MM.1S (cell line): ENCODE measurements at regions not wholly inside any gene's neighbourhood (a gene's known extent, or its start where the extent isn't known, plus 50 kb on each side); places are given as distances from the start of the nearest gene placed in this dataset.

Experiments
- DNase-seq: peaks from one replicate; pipeline ENCODE4 v3.0.0-alpha.2; 2015
- H2AFZ ChIP-seq: fragments of 300-600 bp; sonication (generic); 2 replicates; pipeline ENCODE4 v1.6.0; 2016; ENCODE audit warnings: antibody characterized with exemption, low read length
- H3F3A ChIP-seq: fragments of 300-600 bp; sonication (generic); 2 replicates; pipeline ENCODE4 v1.6.1; 2016; ENCODE audit warnings: mild to moderate bottlenecking, antibody characterized with exemption, low read length, moderate library complexity, mixed read lengths; ENCODE audit not compliant: insufficient read depth
- H3K27ac ChIP-seq: fragments of 300-600 bp; sonication (generic); 2 replicates; pipeline ENCODE4 v1.5.1; 2016; ENCODE audit warnings: mild to moderate bottlenecking, low read length
- H3K27me3 ChIP-seq: fragments of 300-600 bp; sonication (generic); replicated peaks from 2 replicates; pipeline ENCODE4 v1.6.0; 2016; ENCODE audit warnings: low read length; ENCODE audit not compliant: insufficient read depth
- H3K36me3 ChIP-seq: fragments of 300-600 bp; sonication (generic); replicated peaks from 2 replicates; pipeline ENCODE4 v1.6.1; 2016; ENCODE audit warnings: mild to moderate bottlenecking, low read length, mixed read lengths; ENCODE audit not compliant: insufficient read depth
- H3K4me1 ChIP-seq: fragments of 300-600 bp; sonication (generic); 2 replicates; pipeline ENCODE4 v1.6.1; 2016; ENCODE audit warnings: low read length, mixed read lengths
- H3K4me2 ChIP-seq: fragments of 300-600 bp; sonication (generic); 2 replicates; pipeline ENCODE4 v1.6.0; 2016; ENCODE audit warnings: low read depth, low read length
- H3K4me3 ChIP-seq: fragments of 300-600 bp; sonication (generic); 2 replicates; pipeline ENCODE4 v1.5.1; 2016; ENCODE audit warnings: low read length, mixed read lengths
- H3K79me2 ChIP-seq: fragments of 300-600 bp; sonication (generic); 2 replicates; pipeline ENCODE4 v1.6.1; 2016; ENCODE audit warnings: mixed run types, low read length, mixed read lengths
- H3K9ac ChIP-seq: fragments of 300-600 bp; sonication (generic); 2 replicates; pipeline ENCODE4 v1.6.1; 2016; ENCODE audit warnings: low read length, mixed read lengths
- H3K9me2 ChIP-seq: fragments of 300-600 bp; sonication (generic); replicated peaks from 2 replicates; pipeline ENCODE4 v1.6.1; 2016; ENCODE audit warnings: mild to moderate bottlenecking, low read length, mixed read lengths; ENCODE audit not compliant: insufficient read depth
- H3K9me3 ChIP-seq: fragments of 300-600 bp; sonication (generic); replicated peaks from 2 replicates; pipeline ENCODE4 v1.6.1; 2016; ENCODE audit warnings: mild to moderate bottlenecking, low read length, mixed read lengths; ENCODE audit not compliant: insufficient read depth
- H4K20me1 ChIP-seq: fragments of 300-600 bp; sonication (generic); 2 replicates; pipeline ENCODE4 v1.6.1; 2016; ENCODE audit warnings: mild to moderate bottlenecking, low read length, moderate library complexity, mixed read lengths; ENCODE audit not compliant: insufficient read depth
- EZH2 ChIP-seq: fragments of 300-600 bp; sonication (generic); optimal IDR thresholded peaks from 2 replicates; pipeline ENCODE3; 2017; ENCODE audit warnings: low read depth, mild to moderate bottlenecking, antibody characterized with exemption, low read length, mixed read lengths
- EZH2phosphoT487 ChIP-seq: fragments of 300-600 bp; sonication (generic); IDR thresholded peaks from 2 replicates; pipeline ENCODE4 v1.6.1; 2018; ENCODE audit warnings: antibody characterized with exemption, low read length
- TF ChIP-seq, protein P1 (sequence below): fragments of 300-600 bp; sonication (generic); IDR thresholded peaks from 2 replicates; pipeline ENCODE4 v1.5.1; 2016; ENCODE audit warnings: antibody characterized with exemption, low read length, mixed read lengths

DNA sequence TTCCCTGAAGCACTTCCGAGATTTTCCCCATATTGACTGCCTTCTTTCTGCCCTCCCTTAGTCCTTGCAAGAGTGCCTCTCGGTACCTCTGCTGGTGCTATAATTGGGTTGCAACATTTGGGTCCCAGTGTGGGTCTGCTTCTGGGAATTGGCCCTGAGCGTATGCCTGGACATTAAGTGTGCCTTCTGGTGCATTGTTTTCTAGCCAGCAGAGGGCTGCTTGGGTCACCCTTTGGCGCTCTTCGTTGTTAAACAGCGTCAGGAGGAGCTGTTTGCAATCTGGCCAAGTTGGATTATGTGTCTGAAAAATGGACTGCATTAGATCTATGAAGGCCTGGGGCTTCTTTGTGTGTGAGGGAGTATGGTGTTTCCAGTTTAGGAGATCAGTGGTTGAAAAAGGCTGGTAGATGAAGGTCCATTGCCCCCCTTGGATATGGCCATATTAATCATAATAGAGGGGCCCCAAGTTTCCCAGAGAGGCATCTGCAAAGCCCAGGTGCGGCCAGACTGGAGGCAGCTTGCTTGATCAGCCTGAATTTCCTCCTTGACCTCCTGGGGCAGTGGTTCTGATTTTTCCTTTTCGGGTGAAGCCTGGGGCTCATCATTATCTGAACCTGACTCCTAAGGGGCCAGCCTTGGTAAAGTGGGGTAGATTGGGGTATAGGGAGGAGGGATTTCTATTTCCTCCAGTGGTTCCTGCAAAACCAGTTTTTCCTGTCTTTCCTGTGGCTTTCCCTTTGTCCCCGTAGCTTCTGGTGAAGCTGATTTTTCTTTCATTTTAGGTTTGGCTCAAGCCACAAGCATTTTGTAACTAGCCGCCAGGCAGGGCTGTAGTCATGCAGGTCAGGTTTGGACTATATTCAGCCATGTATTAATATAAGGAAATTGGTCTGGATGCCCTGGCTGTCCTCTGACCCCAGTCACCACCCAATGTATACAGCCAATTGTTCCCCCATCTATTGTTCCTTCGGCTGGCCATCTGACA lies 85.4 kb upstream of the GPR6 start:
- Histone ChIP-seq H4K20me1 (no peaks in the 10 kb centered on the region), H3K4me2 (peak overlapping the region; percentile 35; the same call in 1 of the 2 replicates), H3K4me3 (0 out of 2 replicates have a peak overlapping the region, but pooled peaks have one; percentile 15), H3K36me3 (no peaks in the 10 kb centered on the region), H3K9ac (no peak overlapping the region), H2AFZ (peak overlapping the region; percentile 32; the same call in 1 of the 2 replicates), H3K9me2 (no peaks in the 10 kb centered on the region), H3K79me2 (no peaks in the 10 kb centered on the region), H3K27ac (no peak overlapping the region), H3K4me1 (no peaks in the 10 kb centered on the region), H3F3A (no peaks in the 10 kb centered on the region), H3K9me3 (no peaks in the 10 kb centered on the region), H3K27me3 (no peaks in the 10 kb centered on the region)
- TF ChIP-seq, protein P1, sequence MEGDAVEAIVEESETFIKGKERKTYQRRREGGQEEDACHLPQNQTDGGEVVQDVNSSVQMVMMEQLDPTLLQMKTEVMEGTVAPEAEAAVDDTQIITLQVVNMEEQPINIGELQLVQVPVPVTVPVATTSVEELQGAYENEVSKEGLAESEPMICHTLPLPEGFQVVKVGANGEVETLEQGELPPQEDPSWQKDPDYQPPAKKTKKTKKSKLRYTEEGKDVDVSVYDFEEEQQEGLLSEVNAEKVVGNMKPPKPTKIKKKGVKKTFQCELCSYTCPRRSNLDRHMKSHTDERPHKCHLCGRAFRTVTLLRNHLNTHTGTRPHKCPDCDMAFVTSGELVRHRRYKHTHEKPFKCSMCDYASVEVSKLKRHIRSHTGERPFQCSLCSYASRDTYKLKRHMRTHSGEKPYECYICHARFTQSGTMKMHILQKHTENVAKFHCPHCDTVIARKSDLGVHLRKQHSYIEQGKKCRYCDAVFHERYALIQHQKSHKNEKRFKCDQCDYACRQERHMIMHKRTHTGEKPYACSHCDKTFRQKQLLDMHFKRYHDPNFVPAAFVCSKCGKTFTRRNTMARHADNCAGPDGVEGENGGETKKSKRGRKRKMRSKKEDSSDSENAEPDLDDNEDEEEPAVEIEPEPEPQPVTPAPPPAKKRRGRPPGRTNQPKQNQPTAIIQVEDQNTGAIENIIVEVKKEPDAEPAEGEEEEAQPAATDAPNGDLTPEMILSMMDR: no peak
- TF ChIP-seq EZH2phosphoT487 (no peak), EZH2 (no peak)
- DNase-seq: no peak

DNA sequence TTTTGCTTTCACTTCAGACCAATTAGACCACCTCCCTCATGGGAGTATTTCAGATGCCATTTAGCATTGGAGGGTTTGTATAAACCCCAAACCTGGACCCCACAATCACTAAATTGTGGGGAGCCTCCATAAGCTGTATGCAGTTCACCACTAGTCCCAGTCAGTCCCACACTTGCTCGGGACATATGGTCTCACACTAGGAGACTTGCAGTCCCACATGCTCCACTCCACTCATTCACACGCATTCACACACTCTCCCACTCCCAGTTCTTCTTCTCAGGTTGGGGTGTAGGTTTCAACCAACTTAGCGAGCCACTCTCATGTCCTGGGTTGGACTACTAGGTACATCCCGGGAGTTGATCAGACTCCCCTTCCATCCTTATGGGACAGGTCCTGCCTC lies 84.5 kb upstream of the GPR6 start:
- Histone ChIP-seq H3K9me2 (no peaks in the 10 kb centered on the region), H3K36me3 (no peaks in the 10 kb centered on the region), H3K4me2 (peak overlapping the region; percentile 35; the same call in 1 of the 2 replicates), H3K79me2 (no peaks in the 10 kb centered on the region), H3K27me3 (no peaks in the 10 kb centered on the region), H3K27ac (no peak overlapping the region), H3K4me1 (no peaks in the 10 kb centered on the region), H3F3A (no peaks in the 10 kb centered on the region), H2AFZ (peak overlapping the region; percentile 32; the same call in 1 of the 2 replicates), H3K9ac (no peak overlapping the region), H4K20me1 (no peaks in the 10 kb centered on the region), H3K9me3 (no peaks in the 10 kb centered on the region), H3K4me3 (no peak overlapping the region; the same call in 1 of the 2 replicates)
- TF ChIP-seq EZH2: no peak
- TF ChIP-seq, protein P1: no peak
- no peak for TF ChIP-seq EZH2phosphoT487
- no peak for DNase-seq

DNA sequence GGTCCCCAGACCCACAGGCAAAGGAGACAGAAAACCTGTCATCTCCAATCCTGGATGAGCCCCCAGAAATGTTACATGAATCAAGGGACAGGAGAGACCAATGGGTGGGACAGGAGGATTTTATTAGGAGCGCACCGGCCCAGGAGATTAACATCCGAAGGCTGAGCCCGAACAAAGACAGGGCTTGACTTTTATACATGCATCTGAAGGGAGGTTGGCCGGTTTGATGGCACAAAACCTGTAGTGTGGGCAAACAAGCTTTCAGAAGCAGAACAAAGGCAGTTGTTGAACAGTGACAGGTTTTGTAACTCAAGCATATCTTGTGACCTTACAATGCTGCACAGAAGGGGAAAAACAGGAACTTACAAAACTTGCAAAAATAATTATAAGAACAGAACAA lies 83.9 kb upstream of the GPR6 start:
- Histone ChIP-seq H3K79me2 (no peaks in the 10 kb centered on the region), H3K9me3 (no peaks in the 10 kb centered on the region), H3K4me1 (no peaks in the 10 kb centered on the region), H3K4me2 (no peak overlapping the region), H4K20me1 (no peaks in the 10 kb centered on the region), H3K9me2 (no peaks in the 10 kb centered on the region), H3K9ac (no peak overlapping the region), H3K36me3 (no peaks in the 10 kb centered on the region), H3K4me3 (no peak overlapping the region), H2AFZ (no peak overlapping the region), H3K27ac (no peak overlapping the region), H3F3A (no peaks in the 10 kb centered on the region), H3K27me3 (no peaks in the 10 kb centered on the region)
- DNase-seq: no peak
- TF ChIP-seq EZH2phosphoT487: no peak
- TF ChIP-seq, protein P1: no peak
- TF ChIP-seq EZH2: no peak
